Neural progenitor cell (in vitro differentiated cells): ENCODE measurements at regions not wholly inside any gene's neighbourhood (a gene's known extent, or its start where the extent isn't known, plus 50 kb on each side); places are given as distances from the start of the nearest gene placed in this dataset.

ENCODE experiments used
- DNase-seq: peaks from one replicate; pipeline ENCODE4 v3.0.0-alpha.2; 2016; ENCODE audit warnings: low spot score
- H2AFZ ChIP-seq: fragments of 200-600 bp; sonication (generic); replicated peaks from 2 replicates; pipeline ENCODE4 v1.6.1; 2016; ENCODE audit warnings: antibody characterized with exemption
- H3F3A ChIP-seq: fragments of 200-600 bp; sonication (generic); 2 replicates; pipeline ENCODE4 v1.6.1; 2016; ENCODE audit warnings: antibody characterized with exemption, low read depth
- H3K27ac ChIP-seq: fragments of 200-600 bp; sonication (generic); 2 replicates; pipeline ENCODE4 v1.5.1; 2016; ENCODE audit warnings: mild to moderate bottlenecking
- H3K27me3 ChIP-seq: fragments of 200-600 bp; sonication (generic); 2 replicates; pipeline ENCODE4 v1.6.1; 2016; ENCODE audit warnings: mild to moderate bottlenecking, moderate library complexity
- H3K36me3 ChIP-seq: fragments of 200-600 bp; sonication (generic); 2 replicates; pipeline ENCODE4 v1.5.1; 2016
- H3K4me1 ChIP-seq: fragments of 200-600 bp; sonication (generic); 2 replicates; pipeline ENCODE4 v1.6.1; 2016; ENCODE audit warnings: mixed run types
- H3K4me2 ChIP-seq: fragments of 200-600 bp; sonication (generic); 2 replicates; pipeline ENCODE4 v1.6.1; 2016
- H3K4me3 ChIP-seq: fragments of 200-600 bp; sonication (generic); 2 replicates; pipeline ENCODE4 v1.5.1; 2016
- H3K79me2 ChIP-seq: fragments of 200-600 bp; sonication (generic); 2 replicates; pipeline ENCODE4 v1.6.1; 2016; ENCODE audit warnings: low read depth
- H3K9ac ChIP-seq: fragments of 200-600 bp; sonication (generic); 2 replicates; pipeline ENCODE4 v1.6.1; 2016
- H3K9me3 ChIP-seq: fragments of 200-600 bp; sonication (generic); 2 replicates; pipeline ENCODE4 v1.5.1; 2016; ENCODE audit warnings: low read depth
- H4K20me1 ChIP-seq: fragments of 200-600 bp; sonication (generic); 2 replicates; pipeline ENCODE4 v1.6.1; 2016; ENCODE audit warnings: low read depth
- H3K27ac Mint-ChIP-seq: 3 replicates; pipeline ENCODE4 v1.8.0; 2021; ENCODE audit warnings: mixed read lengths
- H3K27me3 Mint-ChIP-seq: 2 replicates; pipeline ENCODE4 v1.8.0; 2022; ENCODE audit warnings: low read depth, mild to moderate bottlenecking, inconsistent platforms, moderate library complexity, mixed read lengths; ENCODE audit not compliant: insufficient read depth
- H3K36me3 Mint-ChIP-seq: 3 replicates; pipeline ENCODE4 v1.8.0; 2021; ENCODE audit warnings: mixed read lengths
- H3K4me1 Mint-ChIP-seq: 3 replicates; pipeline ENCODE4 v1.8.0; 2021; ENCODE audit warnings: mixed read lengths
- H3K4me3 Mint-ChIP-seq: 3 replicates; pipeline ENCODE4 v1.8.0; 2021; ENCODE audit warnings: mild to moderate bottlenecking, moderate library complexity, mixed read lengths
- H3K9me3 Mint-ChIP-seq: 3 replicates; pipeline ENCODE4 v1.8.0; 2020; ENCODE audit warnings: mixed read lengths
- EZH2 ChIP-seq: fragments of 200-600 bp; sonication (generic); IDR thresholded peaks from 2 replicates; pipeline ENCODE4 v1.6.1; 2017; ENCODE audit warnings: antibody characterized with exemption, mild to moderate bottlenecking, moderate library complexity
- EZH2phosphoT487 ChIP-seq: fragments of 200-600 bp; sonication (generic); IDR thresholded peaks from 2 replicates; pipeline ENCODE4 v1.6.1; 2017; ENCODE audit warnings: antibody characterized with exemption
- TF ChIP-seq, protein P1 (sequence below): fragments of 200-600 bp; sonication (generic); IDR thresholded peaks from 2 replicates; pipeline ENCODE4 v1.5.1; 2017; ENCODE audit warnings: antibody characterized with exemption, mild to moderate bottlenecking

DNA sequence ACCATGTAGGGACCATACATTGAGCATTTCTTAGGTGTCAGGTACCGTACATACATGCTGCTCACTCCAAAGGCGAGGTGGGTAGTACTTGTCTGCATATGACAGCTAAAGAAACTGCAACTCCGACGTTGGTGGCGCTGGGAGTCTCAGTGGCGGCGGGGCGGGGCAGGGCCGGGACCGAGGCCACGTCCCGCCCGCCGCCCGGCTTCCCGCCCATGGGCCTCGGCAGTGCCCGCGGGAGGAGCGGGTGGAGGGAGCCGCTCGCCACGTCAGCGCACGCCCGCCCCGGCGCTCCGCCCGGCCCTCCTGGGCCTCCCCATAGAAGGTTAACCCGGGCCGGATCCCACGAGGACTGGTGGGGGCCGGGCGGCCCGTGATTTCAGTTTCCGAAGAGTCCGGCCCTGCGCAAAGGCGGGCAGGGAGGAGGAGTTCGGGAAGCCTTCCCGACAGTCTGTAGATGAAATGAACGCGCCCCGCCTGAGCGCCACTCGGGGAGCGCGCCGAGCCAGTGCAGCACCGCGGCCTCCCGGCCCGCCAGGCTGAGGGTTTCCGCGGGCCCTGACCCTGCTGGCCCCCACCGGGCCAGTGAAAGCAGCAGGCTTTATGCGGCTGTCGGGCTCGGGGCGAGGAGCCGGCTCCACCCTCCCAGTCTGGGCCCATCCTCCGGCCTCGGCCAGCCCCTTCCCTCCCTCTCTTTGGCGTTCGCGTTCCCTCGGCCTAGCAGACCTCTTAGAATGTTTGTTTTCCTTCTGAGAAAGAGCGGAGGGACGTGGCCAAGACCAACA, 119.9 kb upstream of the JUN start:
- Mint-ChIP-seq H3K9me3 (no peaks in the 10 kb centered on the region), H3K27ac (peak overlapping the region; percentile 64), H3K27me3 (peaks cover 2% of the 10 kb centered on the region), H3K4me1 (peaks cover 26% of the 10 kb centered on the region), H3K36me3 (no peaks in the 10 kb centered on the region), H3K4me3 (peak overlapping the region; percentile 82)
- TF ChIP-seq EZH2, result peak; percentile 54
- TF ChIP-seq, protein P1, sequence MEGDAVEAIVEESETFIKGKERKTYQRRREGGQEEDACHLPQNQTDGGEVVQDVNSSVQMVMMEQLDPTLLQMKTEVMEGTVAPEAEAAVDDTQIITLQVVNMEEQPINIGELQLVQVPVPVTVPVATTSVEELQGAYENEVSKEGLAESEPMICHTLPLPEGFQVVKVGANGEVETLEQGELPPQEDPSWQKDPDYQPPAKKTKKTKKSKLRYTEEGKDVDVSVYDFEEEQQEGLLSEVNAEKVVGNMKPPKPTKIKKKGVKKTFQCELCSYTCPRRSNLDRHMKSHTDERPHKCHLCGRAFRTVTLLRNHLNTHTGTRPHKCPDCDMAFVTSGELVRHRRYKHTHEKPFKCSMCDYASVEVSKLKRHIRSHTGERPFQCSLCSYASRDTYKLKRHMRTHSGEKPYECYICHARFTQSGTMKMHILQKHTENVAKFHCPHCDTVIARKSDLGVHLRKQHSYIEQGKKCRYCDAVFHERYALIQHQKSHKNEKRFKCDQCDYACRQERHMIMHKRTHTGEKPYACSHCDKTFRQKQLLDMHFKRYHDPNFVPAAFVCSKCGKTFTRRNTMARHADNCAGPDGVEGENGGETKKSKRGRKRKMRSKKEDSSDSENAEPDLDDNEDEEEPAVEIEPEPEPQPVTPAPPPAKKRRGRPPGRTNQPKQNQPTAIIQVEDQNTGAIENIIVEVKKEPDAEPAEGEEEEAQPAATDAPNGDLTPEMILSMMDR, result no peak
- Histone ChIP-seq H3K36me3 (no peaks in the 10 kb centered on the region), H4K20me1 (no peaks in the 10 kb centered on the region), H3F3A (peaks cover 3% of the 10 kb centered on the region), H3K4me3 (peak overlapping the region; percentile 54), H3K27me3 (peaks cover 4% of the 10 kb centered on the region), H3K27ac (no peak overlapping the region), H3K9me3 (no peaks in the 10 kb centered on the region), H2AFZ (peak overlapping the region; percentile 92), H3K4me1 (peaks cover 2% of the 10 kb centered on the region), H3K79me2 (no peaks in the 10 kb centered on the region), H3K4me2 (peak overlapping the region; percentile 82), H3K9ac (no peak overlapping the region)
- peak; percentile 72 for DNase-seq

DNA sequence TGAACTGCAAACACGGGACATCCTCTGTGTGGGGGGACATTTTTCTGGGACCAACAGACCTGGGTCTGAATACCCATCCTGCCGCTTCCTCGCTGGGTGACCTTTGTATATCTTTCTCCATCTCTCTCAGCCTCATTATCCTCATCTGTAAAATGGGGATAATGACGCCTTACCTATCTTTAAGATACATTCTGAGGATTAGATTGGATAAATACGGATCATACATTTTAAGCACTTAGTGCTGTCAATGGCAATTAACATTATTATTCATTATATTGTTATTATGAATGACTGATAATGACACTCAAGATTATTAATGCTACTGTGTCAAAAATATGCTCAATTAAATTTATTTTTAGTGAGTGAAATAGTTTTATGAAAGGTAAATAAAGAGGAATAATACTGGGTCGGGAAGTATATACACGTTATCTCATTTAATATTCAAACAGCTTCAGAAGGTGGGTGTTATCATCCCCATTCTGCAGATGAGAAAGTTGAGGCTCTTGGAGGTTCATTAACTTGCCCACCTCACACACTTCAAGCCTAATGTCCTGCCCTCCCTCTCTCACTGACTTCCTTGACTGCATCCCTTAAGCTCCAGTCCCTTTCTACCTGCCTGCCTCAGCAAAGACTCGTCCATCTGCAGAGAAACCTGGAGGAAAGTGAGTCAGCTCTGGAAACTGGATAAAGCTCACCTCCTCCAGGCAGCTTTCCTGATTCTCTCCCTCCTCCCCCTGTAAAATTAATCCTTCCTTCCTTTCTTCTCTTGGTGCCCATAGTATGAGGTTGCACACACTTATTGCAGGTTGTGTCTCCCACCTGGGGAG, 120.7 kb upstream of the JUN start:
- H3K4me1 Mint-ChIP-seq, result peaks cover 22% of the 10 kb centered on the region
- Histone ChIP-seq H3K4me2 (peak overlapping the region; percentile 82), H4K20me1 (no peaks in the 10 kb centered on the region), H3K9ac (no peak overlapping the region), H3K9me3 (no peaks in the 10 kb centered on the region), H3K4me3 (peak overlapping the region; percentile 54), H2AFZ (peak overlapping the region; percentile 92), H3K4me1 (peaks cover 2% of the 10 kb centered on the region), H3K36me3 (no peaks in the 10 kb centered on the region), H3K27ac (no peak overlapping the region), H3K27me3 (peaks cover 4% of the 10 kb centered on the region), H3F3A (peaks cover 3% of the 10 kb centered on the region), H3K79me2 (no peaks in the 10 kb centered on the region)
- no peaks in the 10 kb centered on the region for H3K9me3 Mint-ChIP-seq
- TF ChIP-seq EZH2, result no peak
- TF ChIP-seq EZH2phosphoT487, result no peak
- TF ChIP-seq, protein P1, result no peak
- H3K27ac Mint-ChIP-seq, result peak overlapping the region; percentile 64
- H3K36me3 Mint-ChIP-seq, result no peaks in the 10 kb centered on the region
- peak overlapping the region; percentile 82 for H3K4me3 Mint-ChIP-seq
- DNase-seq, result no peak
- peaks cover 2% of the 10 kb centered on the region for H3K27me3 Mint-ChIP-seq

GRCh38 chr1:58905126-58905490, 121.3 kb upstream of the JUN start:
- Histone ChIP-seq H2AFZ (no peak overlapping the region), H3K9me3 (no peaks in the 10 kb centered on the region), H3K27ac (no peak overlapping the region), H3K4me3 (no peak overlapping the region), H4K20me1 (no peaks in the 10 kb centered on the region), H3F3A (peaks cover 3% of the 10 kb centered on the region), H3K4me1 (peaks cover 2% of the 10 kb centered on the region), H3K36me3 (no peaks in the 10 kb centered on the region), H3K9ac (no peak overlapping the region), H3K4me2 (no peak overlapping the region), H3K79me2 (no peaks in the 10 kb centered on the region), H3K27me3 (peaks cover 4% of the 10 kb centered on the region)
- H3K4me1 Mint-ChIP-seq, result peaks cover 17% of the 10 kb centered on the region
- peak overlapping the region; percentile 33 for H3K4me3 Mint-ChIP-seq
- no peak for TF ChIP-seq EZH2
- TF ChIP-seq, protein P1, result no peak
- no peak for TF ChIP-seq EZH2phosphoT487
- no peaks in the 10 kb centered on the region for H3K36me3 Mint-ChIP-seq
- DNase-seq, result no peak
- H3K27ac Mint-ChIP-seq, result peak overlapping the region; percentile 15
- peaks cover 2% of the 10 kb centered on the region for H3K27me3 Mint-ChIP-seq
- no peaks in the 10 kb centered on the region for H3K9me3 Mint-ChIP-seq
